ENCODE measurements at regions not wholly inside any gene's neighbourhood (a gene's known extent, or its start where the extent isn't known, plus 50 kb on each side); places are given as distances from the start of the nearest gene placed in this dataset.

DNA sequence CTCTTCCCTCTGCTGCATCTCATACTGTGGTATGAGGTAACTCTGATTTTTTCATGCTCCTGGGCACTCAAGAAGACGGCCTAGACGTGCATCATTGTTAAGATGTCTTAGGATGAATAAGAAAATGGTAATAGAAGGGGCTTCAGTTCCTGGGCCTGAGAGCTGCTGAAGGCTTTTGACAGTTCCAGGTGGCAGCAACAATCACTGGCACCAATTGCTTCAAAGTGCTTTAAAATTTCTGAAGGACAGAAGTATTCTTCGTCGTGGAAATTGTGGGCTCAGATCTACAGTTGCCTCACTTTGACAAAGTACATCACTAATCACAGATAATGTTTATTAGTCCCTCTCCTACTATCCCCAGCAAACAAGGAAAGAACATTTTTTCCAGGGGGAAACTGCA lies 536.6 kb upstream of the CAMK1G start:
- TF ChIP-seq CTCF (IDR thresholded peaks at IDR 0.05), result no peak
- TF ChIP-seq EP300 (IDR thresholded peaks at IDR 0.05), result no peak
